Medulla oblongata (tissue), 1 donor: ENCODE measurements at regions not wholly inside any gene's neighbourhood (a gene's known extent, or its start where the extent isn't known, plus 50 kb on each side); places are given as distances from the start of the nearest gene placed in this dataset.
A peak's percentile ranks its signal among the peaks of the same experiment; 100 is the strongest.

Source experiments
- DNase-seq: peaks from one replicate; pipeline ENCODE4 v3.0.0-alpha.2; 2015; ENCODE audit errors: extremely low spot score

- DNase-seq = no peak
Observed at GRCh38 chr11:109859045-109859724, 234.0 kb upstream of the ZC3H12C start.

GRCh38 chr11:109862835-109863234 lies 230.4 kb upstream of the ZC3H12C start:
- no peak for DNase-seq

DNA sequence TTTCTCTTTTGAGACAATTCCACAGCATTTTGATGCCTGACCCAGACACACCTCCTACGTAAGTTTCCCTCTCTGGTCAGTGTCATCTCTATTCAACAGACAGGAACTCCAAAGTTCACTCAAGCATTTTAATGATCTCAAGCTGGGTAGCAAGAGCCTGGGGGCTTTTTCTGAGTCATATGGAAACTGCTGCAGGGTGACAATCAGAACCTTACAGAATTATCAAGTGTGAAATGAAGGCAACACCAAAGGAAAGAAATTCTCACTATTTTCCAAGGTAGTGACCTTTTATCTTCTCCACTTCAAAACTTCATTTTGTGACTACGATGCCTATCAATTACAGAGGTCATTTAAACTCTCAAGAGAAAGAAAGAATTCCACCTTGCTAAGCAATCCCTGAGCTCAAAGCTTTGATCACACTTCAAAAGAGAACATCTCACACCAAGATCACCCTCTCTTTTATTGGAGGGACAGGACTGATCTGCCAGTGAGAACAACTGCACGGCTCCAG lies 229.0 kb upstream of the ZC3H12C start:
- no peak for DNase-seq

DNA sequence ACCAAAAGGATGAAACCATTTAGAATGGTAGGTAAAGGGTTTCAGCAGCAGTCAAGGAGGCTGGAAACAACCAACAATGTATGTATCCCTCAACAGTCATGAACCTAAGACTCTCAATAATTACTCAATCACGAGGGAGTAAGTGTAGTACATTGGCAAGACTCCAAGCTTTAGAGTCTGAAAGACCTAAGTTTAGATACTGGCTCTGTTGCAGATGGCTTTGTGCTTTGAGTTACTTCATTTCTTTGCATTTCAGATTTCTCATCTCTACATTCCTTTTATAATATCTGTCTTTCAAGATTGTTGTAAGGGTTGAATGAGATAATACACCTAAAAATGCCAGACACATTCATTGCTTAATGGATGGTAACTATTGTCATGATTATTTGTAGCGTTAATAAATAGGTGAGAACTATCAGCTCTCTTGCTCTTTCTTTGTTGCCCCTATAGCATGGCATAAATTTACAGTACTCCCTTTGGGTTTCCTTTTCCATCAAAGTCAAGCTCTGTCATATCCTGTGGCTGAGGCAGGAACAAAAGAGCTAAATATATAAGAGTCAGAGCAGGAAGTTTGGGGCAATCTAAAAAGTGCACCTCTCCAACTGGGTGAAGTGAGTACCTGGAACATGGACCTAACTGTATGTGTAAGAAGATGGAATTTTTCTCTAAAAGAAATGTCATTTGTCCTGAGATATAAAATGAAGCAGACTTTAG lies 228.2 kb upstream of the ZC3H12C start:
- DNase-seq = no peak

DNA sequence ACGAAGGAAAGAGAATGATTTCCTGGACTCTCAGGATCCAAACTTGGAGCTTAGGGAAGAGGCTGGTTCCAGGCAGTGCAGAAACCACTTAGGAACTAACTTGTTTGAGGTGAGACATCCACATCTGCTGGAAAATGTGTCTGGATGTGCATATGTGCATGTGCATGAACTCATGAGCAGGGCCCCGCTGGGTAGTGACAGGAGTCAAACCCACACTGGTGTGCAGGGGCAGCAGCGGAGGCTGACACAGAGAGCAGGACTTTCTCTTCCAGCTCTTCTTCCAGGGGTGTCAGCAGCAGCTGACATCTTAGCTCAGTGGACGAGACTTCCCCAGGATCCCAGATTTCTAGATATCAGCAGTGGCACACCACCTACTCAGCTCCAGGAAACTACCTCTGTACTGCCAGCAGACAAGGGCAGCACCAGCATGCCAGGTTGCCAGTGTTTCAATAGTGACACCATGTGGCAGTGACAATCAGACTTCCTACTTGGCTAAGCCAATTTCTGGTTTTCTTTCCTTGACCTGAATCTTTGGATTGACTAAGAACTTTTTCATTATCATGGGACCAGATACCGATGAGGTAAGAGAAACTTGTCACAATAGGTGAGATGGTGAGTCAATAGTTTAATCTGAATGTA lies 227.5 kb upstream of the ZC3H12C start:
- DNase-seq = peak; percentile 27

DNA sequence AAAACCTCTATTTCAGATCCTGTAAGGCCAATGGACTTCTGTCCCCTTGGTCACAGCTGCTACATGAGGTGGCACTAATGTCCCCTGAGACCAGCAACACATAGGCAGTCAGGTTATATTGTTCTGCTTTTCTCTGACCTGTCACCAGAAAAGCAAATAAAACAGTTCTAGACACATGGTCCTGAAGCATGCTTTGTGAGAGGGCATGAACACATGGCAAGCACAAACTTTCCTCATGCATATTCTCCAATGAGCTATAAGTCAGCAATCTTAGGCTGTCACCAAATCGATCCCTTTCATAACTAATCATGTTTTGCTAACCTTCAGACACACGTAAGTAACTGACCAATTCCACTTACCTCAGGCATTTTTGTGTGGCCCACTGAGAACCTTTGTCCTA lies 225.4 kb upstream of the ZC3H12C start:
- DNase-seq = no peak

GRCh38 chr11:109869536-109869935 lies 223.7 kb upstream of the ZC3H12C start:
- DNase-seq = no peak

GRCh38 chr11:109870297-109870696 lies 222.9 kb upstream of the ZC3H12C start:
- no peak for DNase-seq

- DNase-seq = no peak
Observed at GRCh38 chr11:109877043-109877442, 216.1 kb upstream of the ZC3H12C start.

DNA sequence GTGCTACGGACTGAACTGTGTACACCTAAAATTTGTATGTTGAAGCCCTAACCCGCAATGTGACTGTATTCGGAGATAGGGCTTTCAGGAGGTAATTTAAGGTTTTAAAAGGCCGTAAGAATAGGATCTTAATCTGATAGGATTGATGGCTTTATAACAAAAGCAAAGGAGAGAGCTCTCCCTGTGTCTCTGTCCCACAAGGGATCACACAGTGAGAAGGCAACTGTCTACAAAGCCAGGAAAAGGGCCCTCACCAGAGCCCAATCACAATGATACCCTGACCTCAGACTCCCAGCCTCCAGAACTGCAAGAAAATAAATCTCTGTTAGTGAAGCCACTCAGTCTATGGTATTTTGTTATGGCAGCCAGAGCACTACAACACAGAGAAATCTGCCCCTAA lies 208.7 kb upstream of the ZC3H12C start:
- no peak for DNase-seq

GRCh38 chr11:109885006-109885405 lies 208.2 kb upstream of the ZC3H12C start:
- DNase-seq = no peak

DNA sequence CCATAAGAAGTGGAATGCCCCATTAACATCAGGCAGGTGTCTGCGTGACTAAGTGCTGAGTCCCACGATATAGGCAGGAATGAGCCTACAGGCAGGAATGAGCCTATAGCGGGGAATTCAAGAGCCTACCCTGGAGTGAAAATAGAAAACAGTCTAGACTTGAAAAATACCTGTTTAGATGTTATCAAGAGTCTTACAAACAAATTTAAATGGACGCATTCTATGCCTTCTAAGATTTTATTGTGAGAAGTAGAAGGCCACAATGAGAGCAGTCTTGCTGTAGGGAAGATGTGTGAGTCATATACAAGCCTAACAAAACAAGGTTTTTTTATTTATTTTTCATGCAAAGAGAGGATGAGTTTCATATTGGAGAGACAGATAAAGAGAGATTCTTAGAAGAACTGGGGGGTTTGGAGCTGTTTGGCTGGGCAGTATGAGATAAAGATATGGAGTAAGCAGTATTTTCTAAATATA lies 200.8 kb upstream of the ZC3H12C start:
- no peak for DNase-seq

DNA sequence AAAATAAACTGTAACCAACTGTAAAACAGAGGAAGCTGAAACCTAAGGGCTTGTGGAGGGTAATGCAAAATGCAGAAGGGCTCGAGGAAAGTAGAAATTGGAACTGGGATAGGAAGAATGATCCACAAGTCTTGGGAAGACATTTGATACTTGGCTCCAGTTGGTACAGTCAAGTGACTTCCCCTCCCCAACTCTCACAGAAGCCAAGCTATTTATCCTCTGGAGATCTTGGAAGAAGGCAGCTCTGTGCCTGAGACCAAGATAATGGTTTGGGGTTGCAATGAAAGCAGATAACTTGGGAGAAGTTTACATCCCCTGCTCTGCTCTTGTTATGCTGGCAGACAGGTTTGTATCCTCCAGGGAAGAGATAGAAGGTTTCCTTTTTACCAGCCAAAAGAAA lies 198.9 kb upstream of the ZC3H12C start:
- no peak for DNase-seq

- DNase-seq = no peak
Observed at GRCh38 chr11:109898592-109898991, 194.6 kb upstream of the ZC3H12C start.

GRCh38 chr11:109902764-109903433 lies 190.3 kb upstream of the ZC3H12C start:
- no peak for DNase-seq

- DNase-seq = no peak
Observed at GRCh38 chr11:109911488-109911887, 181.7 kb upstream of the ZC3H12C start.

- DNase-seq = no peak
Observed at GRCh38 chr11:109914038-109914437, 179.2 kb upstream of the ZC3H12C start.

DNA sequence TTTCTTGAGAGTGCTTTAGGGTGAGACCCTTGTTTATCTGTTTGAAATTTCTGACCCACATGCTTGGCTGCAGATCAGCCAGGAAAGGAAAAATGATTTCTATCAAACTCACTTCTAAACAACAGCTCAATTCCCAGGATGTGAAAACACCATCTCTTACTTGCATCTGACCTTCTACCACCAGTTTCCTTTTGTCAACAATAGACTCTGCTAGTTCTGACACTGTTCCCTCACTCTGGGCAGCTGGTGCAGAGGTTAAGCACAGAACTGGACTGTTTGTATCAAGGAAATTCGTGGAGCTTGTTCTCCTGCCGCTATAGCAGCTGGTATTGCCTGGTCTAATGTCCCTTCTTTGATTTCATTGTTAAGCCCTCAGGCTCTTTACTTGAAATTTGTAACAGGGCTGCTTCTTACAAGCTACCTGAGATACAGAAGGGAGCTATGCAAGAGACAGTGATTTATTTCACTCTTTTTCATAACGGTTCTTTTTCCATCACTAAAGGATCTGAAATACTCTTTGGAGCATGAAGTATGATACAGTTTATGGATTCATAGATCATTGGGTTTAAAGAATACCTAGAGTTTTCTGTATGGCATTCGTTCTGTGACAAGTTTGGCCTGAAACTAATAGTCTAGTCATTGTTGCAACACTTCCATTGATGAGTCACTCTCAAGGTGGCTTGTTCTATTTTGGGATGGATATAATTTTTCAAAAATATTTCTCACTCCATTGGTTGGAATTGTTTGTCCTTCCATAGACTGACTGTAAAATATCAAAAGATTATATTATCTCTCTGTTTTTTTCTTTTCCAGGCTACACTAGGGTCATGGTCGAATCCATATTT lies 178.2 kb upstream of the ZC3H12C start:
- DNase-seq = no peak

- DNase-seq = no peak
Observed at GRCh38 chr11:109926941-109927340, 166.3 kb upstream of the ZC3H12C start.

DNA sequence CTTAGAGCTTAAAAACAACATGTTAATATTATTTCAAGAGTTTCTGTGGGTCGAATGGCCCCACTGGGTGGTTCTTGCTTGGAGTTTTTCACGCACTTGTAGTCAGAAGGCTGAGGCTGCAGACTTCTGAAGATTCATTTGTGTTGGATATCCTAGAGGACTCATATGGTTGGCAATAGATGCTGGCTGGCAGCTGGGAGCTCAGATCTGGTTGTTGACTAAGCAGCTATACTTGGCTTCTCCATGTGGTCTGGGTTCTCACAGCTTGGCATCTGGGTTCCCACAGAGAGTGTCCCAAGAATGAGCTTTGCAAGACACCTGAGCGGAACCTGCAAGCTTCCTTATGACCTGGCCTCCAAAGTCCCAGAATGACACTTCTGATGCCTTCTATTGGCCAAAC lies 163.9 kb upstream of the ZC3H12C start:
- DNase-seq = no peak

DNA sequence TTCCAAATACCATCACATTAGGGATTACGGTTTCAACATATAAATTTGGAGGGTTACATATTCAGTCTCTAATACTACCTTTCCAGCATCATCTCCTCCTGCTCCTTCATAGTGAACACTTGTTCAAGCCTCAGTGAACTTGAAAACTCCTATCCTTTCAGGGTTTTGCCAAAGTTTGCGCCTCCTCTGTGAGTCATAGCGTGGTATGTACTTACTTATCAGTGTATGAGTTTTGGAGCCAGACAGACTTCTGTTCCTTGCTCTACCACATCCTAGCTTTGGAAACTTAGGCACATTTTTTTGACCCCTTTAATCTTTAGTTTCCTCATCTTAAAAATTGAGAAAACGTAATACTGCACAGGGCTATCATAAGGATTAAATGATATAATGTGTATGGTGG lies 160.1 kb upstream of the ZC3H12C start:
- no peak for DNase-seq
